ENCODE measurements at regions not wholly inside any gene's neighbourhood (a gene's known extent, or its start where the extent isn't known, plus 50 kb on each side); places are given as distances from the start of the nearest gene placed in this dataset.

DNA sequence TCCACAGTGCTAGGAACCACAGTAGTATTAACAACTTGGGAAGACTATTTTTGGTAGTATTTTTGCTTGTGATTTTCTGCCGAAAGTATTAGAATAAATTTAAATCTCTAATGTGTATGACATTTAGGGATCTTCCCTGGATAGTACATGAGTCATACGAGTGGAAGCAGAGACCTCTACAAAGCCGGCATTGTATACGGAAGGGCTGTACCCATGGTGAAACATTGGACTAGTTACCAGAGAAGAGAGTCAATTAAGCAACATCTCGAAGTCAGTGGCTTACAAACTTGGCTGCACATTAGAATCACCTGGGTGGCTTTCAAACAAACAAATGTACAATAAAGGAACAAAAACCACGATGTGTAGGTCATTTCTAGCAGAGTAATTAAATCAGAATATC is 1131.7 kb upstream of the LRRTM1 start:
- H3K27me3 Mint-ChIP-seq: no peaks in the 10 kb centered on the region
- no peaks in the 10 kb centered on the region for H3K4me1 Mint-ChIP-seq (ENCODE audit: low read depth)
- peaks cover 15% of the 10 kb centered on the region for H3K9me3 Mint-ChIP-seq
- no peak for DNase-seq
- no peak overlapping the region for H3K4me3 ChIP-seq (ENCODE audit: low read length)
- no peak overlapping the region for H3K27ac Mint-ChIP-seq
- no peaks in the 10 kb centered on the region for H3K27me3 ChIP-seq (ENCODE audit: control insufficient read depth in 1 of 2, insufficient read depth in 2 of 2, low read length in 2 of 2)
- intact Hi-C loops (cut with DNase I, micrococcal nuclease): no loop called here
- TF ChIP-seq, protein P1, sequence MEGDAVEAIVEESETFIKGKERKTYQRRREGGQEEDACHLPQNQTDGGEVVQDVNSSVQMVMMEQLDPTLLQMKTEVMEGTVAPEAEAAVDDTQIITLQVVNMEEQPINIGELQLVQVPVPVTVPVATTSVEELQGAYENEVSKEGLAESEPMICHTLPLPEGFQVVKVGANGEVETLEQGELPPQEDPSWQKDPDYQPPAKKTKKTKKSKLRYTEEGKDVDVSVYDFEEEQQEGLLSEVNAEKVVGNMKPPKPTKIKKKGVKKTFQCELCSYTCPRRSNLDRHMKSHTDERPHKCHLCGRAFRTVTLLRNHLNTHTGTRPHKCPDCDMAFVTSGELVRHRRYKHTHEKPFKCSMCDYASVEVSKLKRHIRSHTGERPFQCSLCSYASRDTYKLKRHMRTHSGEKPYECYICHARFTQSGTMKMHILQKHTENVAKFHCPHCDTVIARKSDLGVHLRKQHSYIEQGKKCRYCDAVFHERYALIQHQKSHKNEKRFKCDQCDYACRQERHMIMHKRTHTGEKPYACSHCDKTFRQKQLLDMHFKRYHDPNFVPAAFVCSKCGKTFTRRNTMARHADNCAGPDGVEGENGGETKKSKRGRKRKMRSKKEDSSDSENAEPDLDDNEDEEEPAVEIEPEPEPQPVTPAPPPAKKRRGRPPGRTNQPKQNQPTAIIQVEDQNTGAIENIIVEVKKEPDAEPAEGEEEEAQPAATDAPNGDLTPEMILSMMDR (IDR thresholded peaks at IDR 0.05): no peak
- H3K4me1 ChIP-seq (ENCODE audit: insufficient read depth, low read length): no peaks in the 10 kb centered on the region
- ChIA-PET POLR2A (no interaction called here), CTCF (no interaction called here)
- ATAC-seq (ENCODE audit: poor library complexity): no peak
- H3K9me3 ChIP-seq (ENCODE audit: control insufficient read depth in 1 of 2, insufficient read depth in 1 of 2, low read length in 2 of 2): no peaks in the 10 kb centered on the region
- no peak overlapping the region for H3K27ac ChIP-seq (ENCODE audit: low read depth in 1 of 2, low read length in 2 of 2)
- H3K4me3 Mint-ChIP-seq: no peak overlapping the region
- no peaks in the 10 kb centered on the region for H3K36me3 ChIP-seq (ENCODE audit: insufficient read depth, low read length)
- no peaks in the 10 kb centered on the region for H3K36me3 Mint-ChIP-seq (ENCODE audit: low read depth)

DNA sequence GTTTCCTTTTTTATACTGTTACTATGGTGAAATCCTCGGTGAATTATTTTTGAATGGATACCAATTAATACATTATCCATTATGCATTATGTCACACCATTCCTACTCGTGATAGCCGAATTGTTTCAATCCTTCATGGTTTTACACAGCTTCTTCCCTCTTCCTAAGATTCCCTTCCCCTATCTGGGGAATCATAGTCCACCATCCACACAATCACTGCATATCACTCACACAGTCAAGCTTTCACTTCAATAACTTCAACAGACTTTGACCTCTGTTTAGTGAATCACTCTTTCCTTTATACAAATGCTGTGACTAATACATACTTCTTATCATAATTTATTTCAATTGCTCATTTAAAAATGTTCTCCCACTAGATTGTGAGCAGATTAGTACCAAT is 1108.1 kb upstream of the LRRTM1 start:
- no peak for DNase-seq
- no peaks in the 10 kb centered on the region for H3K36me3 Mint-ChIP-seq (ENCODE audit: low read depth)
- H3K4me3 Mint-ChIP-seq: no peak overlapping the region
- intact Hi-C loops (cut with DNase I, micrococcal nuclease): no loop called here
- no peak overlapping the region for H3K27ac ChIP-seq (ENCODE audit: low read depth in 1 of 2, low read length in 2 of 2)
- no peak for ATAC-seq (ENCODE audit: poor library complexity)
- peaks cover 8% of the 10 kb centered on the region for H3K9me3 Mint-ChIP-seq
- H3K27me3 Mint-ChIP-seq: no peaks in the 10 kb centered on the region
- no peaks in the 10 kb centered on the region for H3K4me1 ChIP-seq (ENCODE audit: insufficient read depth, low read length)
- ChIA-PET POLR2A (no interaction called here), CTCF (no interaction called here)
- H3K27ac Mint-ChIP-seq: no peak overlapping the region
- TF ChIP-seq, protein P1 (IDR thresholded peaks at IDR 0.05): no peak
- H3K4me1 Mint-ChIP-seq (ENCODE audit: low read depth): no peaks in the 10 kb centered on the region
- peaks cover 0 to 11% of the 10 kb centered on the region in 2 experiments for H3K9me3 ChIP-seq (ENCODE audit: control insufficient read depth in 1 of 2, insufficient read depth in 1 of 2, low read length in 2 of 2)
- H3K27me3 ChIP-seq (ENCODE audit: control insufficient read depth in 1 of 2, insufficient read depth in 2 of 2, low read length in 2 of 2): no peaks in the 10 kb centered on the region
- H3K4me3 ChIP-seq (ENCODE audit: low read length): no peak overlapping the region
- H3K36me3 ChIP-seq (ENCODE audit: insufficient read depth, low read length): no peaks in the 10 kb centered on the region

DNA sequence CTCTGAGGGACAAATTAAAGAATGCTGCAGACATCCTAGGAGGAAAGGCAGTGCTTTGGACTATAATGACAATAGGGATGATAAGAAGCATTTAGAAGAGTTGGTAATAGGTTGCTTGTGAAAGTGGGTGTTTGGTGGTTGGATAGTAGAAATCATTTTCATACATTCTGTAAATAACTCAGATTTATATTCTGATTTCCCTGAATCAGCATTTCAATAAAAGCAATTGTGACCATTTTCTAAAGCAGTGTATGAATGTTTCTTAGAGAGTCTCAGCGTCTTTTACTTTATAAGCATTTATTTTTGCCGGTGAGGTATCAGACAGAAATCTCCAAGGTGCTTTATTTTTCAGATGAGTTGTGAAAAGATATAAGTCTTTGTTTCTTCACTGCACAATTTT is 1099.0 kb upstream of the LRRTM1 start:
- no peak overlapping the region for H3K4me3 ChIP-seq (ENCODE audit: low read length)
- no peak overlapping the region for H3K27ac ChIP-seq (ENCODE audit: low read depth in 1 of 2, low read length in 2 of 2)
- POLR2A ChIA-PET: no interaction called here
- H3K36me3 ChIP-seq (ENCODE audit: insufficient read depth, low read length): no peaks in the 10 kb centered on the region
- H3K36me3 Mint-ChIP-seq (ENCODE audit: low read depth): no peaks in the 10 kb centered on the region
- ATAC-seq (ENCODE audit: poor library complexity) (no peak), DNase-seq (no peak)
- no peak overlapping the region for H3K4me3 Mint-ChIP-seq
- peaks cover 4% of the 10 kb centered on the region for H3K9me3 Mint-ChIP-seq
- H3K4me1 Mint-ChIP-seq (ENCODE audit: low read depth): no peaks in the 10 kb centered on the region
- no peaks in the 10 kb centered on the region for H3K27me3 ChIP-seq (ENCODE audit: control insufficient read depth in 1 of 2, insufficient read depth in 2 of 2, low read length in 2 of 2)
- peaks cover 5 to 15% of the 10 kb centered on the region in 2 experiments for H3K9me3 ChIP-seq (ENCODE audit: control insufficient read depth in 1 of 2, insufficient read depth in 1 of 2, low read length in 2 of 2)
- CTCF ChIA-PET: interaction anchor here (1.0 kb wide), 1 partner anchor 10 kb away, joined by 3 read pairs; no protein-coding TSS in a partner anchor
- intact Hi-C loops (cut with DNase I, micrococcal nuclease): no loop called here
- no peaks in the 10 kb centered on the region for H3K4me1 ChIP-seq (ENCODE audit: insufficient read depth, low read length)
- H3K27me3 Mint-ChIP-seq: no peaks in the 10 kb centered on the region
- TF ChIP-seq, protein P1 (IDR thresholded peaks at IDR 0.05): no peak
- H3K27ac Mint-ChIP-seq: no peak overlapping the region
